HG02840 (cell line): ENCODE measurements at regions not wholly inside any gene's neighbourhood (a gene's known extent, or its start where the extent isn't known, plus 50 kb on each side); places are given as distances from the start of the nearest gene placed in this dataset.

Experiments
- ATAC-seq: cut with Tn5 transposase; IDR thresholded peaks from one replicate; pipeline ENCODE4 v1.9.1; 2021; ENCODE audit warnings: mild to moderate bottlenecking, moderate library complexity, moderate number of reproducible peaks; ENCODE audit not compliant: unreplicated experiment, low FRiP score

GRCh38 chr1:168365719-168366479 is 85.2 kb downstream of the TBX19 start:
- no peak for ATAC-seq
